HepG2 (cell line): ENCODE measurements at regions not wholly inside any gene's neighbourhood (a gene's known extent, or its start where the extent isn't known, plus 50 kb on each side); places are given as distances from the start of the nearest gene placed in this dataset.

Experiments used
- ATAC-seq: fragments of 200-7000 bp; cut with Tn5 transposase; 3 replicates; pipeline ENCODE4 v1.9.1; 2020; ENCODE audit warnings: mild to moderate bottlenecking, moderate library complexity
- BruUV-seq: library from RNA; stranded (reverse); fragments of 400-500 nt; replicated peaks from 2 replicates; lab custom pipeline; 2021; lab: Mats Ljungman, UMichigan
- CTCF ChIA-PET: fragments of 300-600 bp; formaldehyde crosslinking; extraction: SDS; loops from one replicate; lab custom pipeline; 2021; ENCODE audit warnings: low total read pairs, inconsistent platforms, low intra/inter-chr PET ratio; lab: Yijun Ruan, JAX
- POLR2A ChIA-PET: fragments of 350-600 bp; sonication (Branson Sonifier 250); formaldehyde crosslinking; loops from one replicate; lab custom pipeline; 2020; ENCODE audit warnings: antibody characterized with exemption, inconsistent platforms; lab: Yijun Ruan, JAX
- DNase-seq: peaks from one replicate; pipeline ENCODE4 v3.0.0-alpha.2; 2015; ENCODE audit warnings: low spot score
- FAIRE-seq: peaks from 3 replicates; lab custom pipeline; 2011; peaks lifted over from hg19 to GRCh38; lab: Jason Lieb, UNC
- H2AFZ ChIP-seq: one replicate; pipeline ENCODE4 v1.6.1; 2011; ENCODE audit warnings: low read length, inconsistent platforms
- H3K27ac ChIP-seq: fragments of 300-600 bp; 3 replicates; pipeline ENCODE4 v1.8.0; 2011; ENCODE audit warnings: mixed run types, mild to moderate bottlenecking, mixed read lengths, low read length, inconsistent platforms; ENCODE audit not compliant: insufficient read depth; ENCODE audit errors: extremely low read length
- H3K27me3 ChIP-seq, 2 experiments: fragments of 200-600 bp in 1 of 2; 2 replicates in 1 of 2; 3 replicates in 1 of 2; pipeline versions ENCODE4 v1.6.0 to v1.8.0; 2011; ENCODE audit warnings: low read length in 2 of 2, mild to moderate bottlenecking in 2 of 2, moderate library complexity in 2 of 2, inconsistent platforms in 1 of 2; ENCODE audit not compliant: insufficient read depth in 2 of 2, control insufficient read depth in 1 of 2
- H3K36me3 ChIP-seq, 2 experiments: fragments of 200-600 bp in 1 of 2; replicated peaks in 1 of 2; 2 replicates in 1 of 2; 3 replicates in 1 of 2; pipeline versions ENCODE4 v1.5.1 to v1.8.0; 2011; ENCODE audit warnings: low read length in 2 of 2, inconsistent platforms in 1 of 2; ENCODE audit not compliant: insufficient read depth in 2 of 2, control insufficient read depth in 1 of 2
- H3K4me1 ChIP-seq: 2 replicates; pipeline ENCODE4 v1.5.1; 2012; ENCODE audit warnings: low read length, inconsistent platforms; ENCODE audit not compliant: insufficient read depth
- H3K4me2 ChIP-seq: 2 replicates; pipeline ENCODE4 v1.6.0; 2011; ENCODE audit warnings: low read depth, low read length, inconsistent platforms
- H3K4me3 ChIP-seq, 3 experiments: fragments of 200-600 bp in 1 of 3; sonication (generic), shearing (Covaris generic) in 1 of 3; replicated peaks in 1 of 3; 2 replicates each; pipeline ENCODE4 v1.5.1; 2011 to 2016; ENCODE audit warnings: low read length in 3 of 3, inconsistent platforms in 2 of 3, low read depth in 2 of 3, mild to moderate bottlenecking in 2 of 3, control low read depth in 1 of 3, mixed read lengths in 1 of 3; ENCODE audit not compliant: insufficient read depth in 1 of 3
- H3K79me2 ChIP-seq: one replicate; pipeline ENCODE4 v1.6.1; 2011; ENCODE audit warnings: low read length, inconsistent platforms; ENCODE audit not compliant: insufficient read depth
- H3K9ac ChIP-seq: 2 replicates; pipeline ENCODE4 v1.6.0; 2011; ENCODE audit warnings: mild to moderate bottlenecking, low read depth, low read length, inconsistent platforms; ENCODE audit not compliant: insufficient read depth
- H3K9me3 ChIP-seq: 2 replicates; pipeline ENCODE4 v1.5.1; 2012; ENCODE audit warnings: mild to moderate bottlenecking, low read length
- H4K20me1 ChIP-seq: 2 replicates; pipeline ENCODE4 v1.6.0; 2011; ENCODE audit warnings: inconsistent platforms, mild to moderate bottlenecking, low read length, moderate library complexity; ENCODE audit not compliant: insufficient read depth
- ARNT2 ChIP-seq: sonication (generic); formaldehyde crosslinking; IDR thresholded peaks from 2 replicates; pipeline ENCODE4 v1.8.0; 2022; ENCODE audit warnings: mild to moderate bottlenecking, low read depth, missing genetic modification reagents, moderate library complexity
- BORCS8-MEF2B ChIP-seq: sonication (generic); formaldehyde crosslinking; IDR thresholded peaks from 2 replicates; pipeline ENCODE4 v1.8.0; 2022; ENCODE audit warnings: mild to moderate bottlenecking, missing genetic modification reagents
- DRAP1 ChIP-seq: IDR thresholded peaks from 2 replicates; pipeline ENCODE4 v1.6.1; 2016; ENCODE audit warnings: missing genetic modification reagents, missing compliant biosample characterization
- ELF4 ChIP-seq: sonication (generic); formaldehyde crosslinking; IDR thresholded peaks from 2 replicates; pipeline ENCODE4 v1.5.0; 2020; ENCODE audit warnings: missing genetic modification reagents, mild to moderate bottlenecking, moderate library complexity, borderline replicate concordance
- FOSL1 ChIP-seq: sonication (generic); formaldehyde crosslinking; IDR thresholded peaks from 2 replicates; pipeline ENCODE4 v1.9.0; 2021; ENCODE audit warnings: missing genetic modification reagents, borderline replicate concordance
- HNF4A ChIP-seq: sonication (generic); formaldehyde crosslinking; IDR thresholded peaks from 2 replicates; pipeline ENCODE4 v1.4.0; 2020; ENCODE audit warnings: missing genetic modification reagents
- KDM5B ChIP-seq: sonication (generic); formaldehyde crosslinking; IDR thresholded peaks from 2 replicates; pipeline ENCODE4 v1.4.0; 2020; ENCODE audit warnings: missing genetic modification reagents, mild to moderate bottlenecking, borderline replicate concordance
- MAX ChIP-seq: IDR thresholded peaks from 2 replicates; pipeline ENCODE4 v1.6.1; 2012; ENCODE audit warnings: inconsistent platforms
- NFYB ChIP-seq: sonication (generic); formaldehyde crosslinking; IDR thresholded peaks from 2 replicates; pipeline ENCODE4 v1.4.0; 2020; ENCODE audit warnings: missing genetic modification reagents
- REL ChIP-seq: sonication (generic); formaldehyde crosslinking; conservative IDR thresholded peaks from 2 replicates; pipeline ENCODE4 v1.8.0; 2022; ENCODE audit warnings: mild to moderate bottlenecking, missing genetic modification reagents, moderate library complexity
- RFX1 ChIP-seq: fragments of 450-650 bp; IDR thresholded peaks from 2 replicates; pipeline ENCODE4 v1.6.1; 2017
- SKI ChIP-seq: fragments of 450-650 bp; IDR thresholded peaks from one replicate; pipeline ENCODE4 v1.6.1; 2018; ENCODE audit warnings: mild to moderate bottlenecking; ENCODE audit not compliant: partially characterized antibody
- TBX2 ChIP-seq: sonication (generic); formaldehyde crosslinking; IDR thresholded peaks from 2 replicates; pipeline ENCODE4 v1.5.0; 2020; ENCODE audit warnings: missing genetic modification reagents, mild to moderate bottlenecking, borderline replicate concordance
- TCF7 ChIP-seq: sonication (generic); IDR thresholded peaks from 2 replicates; pipeline ENCODE4 v1.6.1; 2016; ENCODE audit warnings: antibody characterized with exemption, low read depth
- THRA ChIP-seq: sonication (generic); formaldehyde crosslinking; IDR thresholded peaks from 2 replicates; pipeline ENCODE4 v1.4.0; 2020; ENCODE audit warnings: missing genetic modification reagents, borderline replicate concordance
- ZNF383 ChIP-seq: sonication (generic); formaldehyde crosslinking; IDR thresholded peaks from 2 replicates; pipeline ENCODE4 v1.4.0; 2020; ENCODE audit warnings: missing genetic modification reagents, mild to moderate bottlenecking, borderline replicate concordance
- ZNF609 ChIP-seq: sonication (generic); formaldehyde crosslinking; IDR thresholded peaks from 2 replicates; pipeline ENCODE4 v1.4.0; 2020; ENCODE audit warnings: mild to moderate bottlenecking, missing genetic modification reagents, borderline replicate concordance
- ZNF644 ChIP-seq: IDR thresholded peaks from 2 replicates; pipeline ENCODE4 v1.6.1; 2016; ENCODE audit warnings: low read depth
- WGBS: methylation state at CpG from one replicate; pipeline ENCODE4 v1.1.6; 2017; ENCODE audit warnings: low lambda C conversion rate; 5-methylcytosine and 5-hydroxymethylcytosine counted together
- in situ Hi-C: cut with HindIII; loops from 2 replicates; pipeline ENCODE4 v1.10.0; 2017; ENCODE audit warnings: low pct_unique_long_range_greater_than_20kb; ENCODE audit not compliant: extremely low pct_ligation_motif_present
- intact Hi-C: fragments of 100-400 bp; cut with micrococcal nuclease; formaldehyde crosslinking; loops from one replicate; pipeline ENCODE4 v1.10.0; 2022; ENCODE audit not compliant: unreplicated experiment

- WGBS: 3% methylated on average over 12 of the region's 13 CpGs
- Histone ChIP-seq H3K4me2 (peak overlapping the region; percentile 74), H4K20me1 (no peaks in the 10 kb centered on the region), H3K4me3 (peak overlapping the region in 2 of 3 experiments; percentile 2 to 51; a peak in 1 of 6 replicates), H3K9me3 (peaks cover 23% of the 10 kb centered on the region), H3K9ac (no peak overlapping the region), H3K79me2 (no peaks in the 10 kb centered on the region), H3K27me3 (peaks cover 4 to 22% of the 10 kb centered on the region in 2 experiments; a peak in 3 of 5 replicates), H3K36me3 (no peaks in the 10 kb centered on the region), H3K4me1 (peaks cover 43% of the 10 kb centered on the region), H2AFZ (no peak overlapping the region), H3K27ac (no peak overlapping the region)
- in situ Hi-C loops: no loop called here
- no TSS peak for BruUV-seq
- POLR2A ChIA-PET: interaction anchor here (0.9 to 1.0 kb wide), 2 partner anchors 19 to 66 kb away, joined by 3 to 4 read pairs; no protein-coding TSS in a partner anchor
- intact Hi-C loops: loop anchor here (5.0 kb wide), 2 partner anchors 36 to 66 kb away; no protein-coding TSS in a partner anchor
- ATAC-seq: peak; percentile 83
- peak; percentile 65 for FAIRE-seq
- CTCF ChIA-PET: no interaction called here
- peak; percentile 80 for DNase-seq
- TF ChIP-seq HNF4A (CRISPR knock-in tag) (0 out of 2 replicates have a peak, but pooled peaks have one; percentile 38), SKI (peak; percentile 50), ZNF383 (CRISPR knock-in tag) (no peak), BORCS8-MEF2B (CRISPR knock-in tag) (no peak), RFX1 (no peak), THRA (CRISPR knock-in tag) (peak; percentile 24; the same call in 1 of the 2 replicates), ZNF644 (peak; percentile 44; the same call in 1 of the 2 replicates), KDM5B (0 out of 2 replicates have a peak, but pooled peaks have one; percentile 16), REL (CRISPR knock-in tag) (0 out of 2 replicates have a peak, but pooled peaks have one; percentile 21), ZNF609 (CRISPR knock-in tag) (0 out of 2 replicates have a peak, but pooled peaks have one; percentile 49), FOSL1 (CRISPR knock-in tag) (peak; percentile 79), TCF7 (0 out of 2 replicates have a peak, but pooled peaks have one; percentile 22), NFYB (no peak), MAX (peak; percentile 53; the same call in 1 of the 2 replicates), DRAP1 (CRISPR knock-in tag) (no peak), ARNT2 (CRISPR knock-in tag) (peak; percentile 38; the same call in 1 of the 2 replicates), TBX2 (CRISPR knock-in tag) (peak; percentile 80), ELF4 (CRISPR knock-in tag) (no peak)
These were observed 69.1 kb upstream of the BRD7 start for GRCh38 chr16:50437769-50438437.
